Caki2 (cell line): ENCODE measurements at regions not wholly inside any gene's neighbourhood (a gene's known extent, or its start where the extent isn't known, plus 50 kb on each side); places are given as distances from the start of the nearest gene placed in this dataset.
"Not testable (repeated sequence)": the region's sequence is repeated elsewhere in the genome, so short reads cannot be mapped to it uniquely, and the experiment has no call there.

Source experiments
- DNase-seq: peaks from one replicate; pipeline ENCODE4 v3.0.0-alpha.2; 2015; ENCODE audit warnings: low read depth
- in situ Hi-C: cut with HindIII; loops from 2 replicates; pipeline ENCODE4 v1.10.0; 2016; ENCODE audit warnings: low sequenced_read_pairs, low pct_unique_long_range_greater_than_20kb, mixed read lengths

DNA sequence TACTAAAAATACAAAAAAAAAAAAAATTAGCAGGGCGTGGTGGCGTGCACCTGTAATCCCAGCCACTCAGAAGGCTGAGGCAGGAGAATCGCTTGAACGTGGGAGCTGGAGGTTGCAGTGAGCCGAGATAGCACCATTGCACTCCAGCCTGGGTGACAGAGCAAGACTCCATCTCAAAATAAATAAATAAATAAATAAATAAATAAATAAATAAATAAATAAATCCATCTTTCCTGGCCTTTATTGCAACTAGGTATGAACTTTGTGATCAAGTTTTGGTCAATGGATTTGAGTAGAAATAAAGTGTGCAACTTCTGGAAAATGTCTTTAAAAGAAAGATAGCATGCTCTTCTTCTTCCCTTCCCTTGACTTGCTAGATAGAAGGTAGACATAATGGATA is 69.6 kb upstream of the LRFN2 start:
- DNase-seq, in situ Hi-C loops: not testable (repeated sequence)

DNA sequence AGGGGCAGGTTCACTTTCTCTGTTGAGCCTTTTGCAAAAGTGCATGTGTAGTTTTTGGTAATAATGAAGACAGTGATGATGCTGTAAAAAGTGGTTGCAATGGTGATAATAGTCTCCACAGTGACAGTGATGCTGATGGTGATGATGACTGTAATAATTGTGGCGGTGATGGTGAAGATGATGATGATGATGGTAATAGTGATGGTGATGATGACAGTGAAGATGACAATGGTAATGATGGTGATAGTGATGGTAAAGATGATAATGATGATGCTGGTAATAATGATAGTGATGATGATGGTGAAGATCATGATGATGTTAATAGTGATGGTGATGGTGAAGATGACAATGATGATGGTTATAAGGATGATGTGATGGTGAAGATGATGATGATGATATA is 67.7 kb upstream of the LRFN2 start:
- DNase-seq, result no peak
- in situ Hi-C loops, result no loop called here

DNA sequence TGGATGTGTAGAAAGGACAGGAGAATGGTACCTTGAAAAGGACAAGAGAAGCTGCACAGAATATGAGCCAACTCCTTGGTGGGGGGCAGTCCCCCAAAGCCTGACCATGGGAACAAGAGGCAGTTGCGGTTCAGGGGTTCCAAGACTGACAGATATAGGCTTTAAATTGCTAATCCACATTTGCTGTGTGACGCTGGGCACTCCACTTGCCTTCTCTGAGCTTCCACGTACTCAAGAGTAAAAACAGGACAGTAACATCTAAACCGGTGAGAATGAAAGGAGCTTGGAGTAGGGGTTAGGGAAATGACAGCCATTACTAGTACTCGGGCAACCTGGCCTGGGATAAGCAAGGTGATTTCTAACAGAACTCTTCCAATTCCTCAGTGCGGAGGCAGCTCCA is 57.9 kb upstream of the LRFN2 start:
- DNase-seq, result no peak
- in situ Hi-C loops, result no loop called here

DNA sequence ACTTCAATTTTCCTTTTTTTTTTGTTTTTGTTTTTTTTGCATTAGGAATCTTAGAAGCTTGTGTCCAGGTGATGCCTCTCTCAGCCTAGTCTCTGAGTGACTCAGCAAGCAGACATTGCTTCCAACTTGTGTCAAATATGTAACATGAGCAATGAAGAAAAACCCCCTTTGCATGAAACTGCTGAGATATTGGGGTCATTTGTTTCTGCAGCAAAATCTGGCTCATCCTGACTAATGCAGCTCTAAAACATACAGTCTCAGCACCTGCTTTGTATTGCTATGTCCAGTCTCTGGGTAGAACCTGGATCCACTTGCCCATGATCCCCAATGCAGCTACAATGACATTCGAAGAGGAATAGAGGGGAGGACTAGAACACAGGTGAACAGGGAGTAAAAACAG is 55.7 kb upstream of the LRFN2 start:
- in situ Hi-C loops, result no loop called here
- no peak for DNase-seq

DNA sequence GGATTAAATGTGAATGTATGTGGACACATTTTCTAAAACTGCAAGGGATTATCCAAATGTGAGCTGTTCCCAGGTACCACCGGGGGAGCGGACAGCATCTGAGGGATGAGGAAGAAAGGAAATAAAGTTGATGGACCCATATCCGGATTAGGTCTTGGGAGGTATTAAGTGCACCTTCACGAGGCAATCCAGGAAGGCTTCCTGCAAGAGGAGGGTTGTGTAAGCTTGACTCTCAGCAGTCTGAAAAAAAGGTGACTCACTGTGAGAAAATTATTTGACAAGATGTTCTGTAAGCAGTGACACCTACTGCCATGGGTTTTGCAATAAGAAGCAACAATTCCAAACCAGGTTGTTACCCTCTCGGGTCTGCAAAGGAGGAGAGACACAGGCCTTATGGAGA is 55.0 kb upstream of the LRFN2 start:
- in situ Hi-C loops, result no loop called here
- DNase-seq, result no peak

DNA sequence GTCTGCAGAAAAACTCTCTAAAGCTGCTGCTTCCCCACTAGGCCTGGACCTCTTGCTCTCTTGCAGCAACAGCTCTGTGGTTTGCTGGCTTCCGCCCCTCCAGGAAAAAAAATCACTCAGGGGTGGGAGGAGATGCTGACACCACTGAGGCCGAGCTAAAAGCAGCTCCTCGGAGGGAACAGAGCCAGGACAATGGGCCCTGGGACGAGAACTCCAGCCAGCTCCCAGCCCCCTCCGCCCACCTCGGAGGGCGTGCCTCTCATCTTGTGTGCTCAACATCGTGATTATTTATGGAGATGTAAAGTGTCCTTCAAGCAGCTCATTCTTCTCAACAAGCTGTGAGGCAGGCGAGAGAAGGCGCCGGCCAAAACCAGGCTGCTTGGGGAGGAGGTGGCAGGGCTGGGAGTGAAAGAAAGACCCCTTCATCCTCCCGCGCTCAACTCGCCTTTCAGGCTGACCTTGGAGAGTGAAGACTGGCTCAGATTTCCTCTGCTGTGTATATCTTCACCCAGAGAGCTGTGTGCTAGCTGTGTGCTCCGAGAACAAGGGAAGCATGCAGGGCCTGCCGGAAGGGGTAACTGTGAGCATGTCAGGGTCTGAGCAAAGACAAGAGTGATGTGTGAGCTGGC is 53.5 kb upstream of the LRFN2 start:
- in situ Hi-C loops, result no loop called here
- no peak for DNase-seq
